SK-N-SH (cell line): ENCODE measurements at regions not wholly inside any gene's neighbourhood (a gene's known extent, or its start where the extent isn't known, plus 50 kb on each side); places are given as distances from the start of the nearest gene placed in this dataset.

Experiments used
- CTCF ChIA-PET: fragments of 300-600, 350-600 bp; formaldehyde crosslinking; extraction: SDS; loops from one replicate; lab custom pipeline; 2021; lab: Yijun Ruan, JAX
- POLR2A ChIA-PET: fragments of 350-600 bp; sonication (Branson Sonifier 250); formaldehyde crosslinking; extraction: SDS; loops from one replicate; lab custom pipeline; 2020; ENCODE audit warnings: antibody characterized with exemption, inconsistent platforms; lab: Yijun Ruan, JAX
- DNase-seq: peaks from one replicate; pipeline ENCODE4 v3.0.0; 2012
- H2AFZ ChIP-seq: fragments of 200-600 bp; sonication (generic); 2 replicates; pipeline ENCODE4 v1.8.1; 2016; ENCODE audit warnings: antibody characterized with exemption, mild to moderate bottlenecking, low read depth
- H3F3A ChIP-seq: fragments of 200-600 bp; sonication (generic); replicated peaks from 2 replicates; pipeline ENCODE3; 2016; ENCODE audit warnings: antibody characterized with exemption, mild to moderate bottlenecking; ENCODE audit not compliant: insufficient read depth
- H3K27ac ChIP-seq, 2 experiments: fragments of 200-500 bp in 1 of 2; fragments of 200-600 bp in 1 of 2; sonication (Bioruptor generic) in 1 of 2; sonication (generic), shearing (Covaris generic) in 1 of 2; 2 replicates each; pipeline versions ENCODE4 v1.5.1 to v1.6.1; 2014 to 2016; ENCODE audit warnings: low read depth in 2 of 2, inconsistent platforms in 1 of 2, low read length in 1 of 2, mild to moderate bottlenecking in 1 of 2, mixed read lengths in 1 of 2
- H3K27me3 ChIP-seq: fragments of 200-600 bp; sonication (generic), shearing (Covaris generic); 2 replicates; pipeline ENCODE4 v1.6.1; 2016; ENCODE audit warnings: mixed run types; ENCODE audit not compliant: insufficient read depth
- H3K36me3 ChIP-seq, 2 experiments: fragments of 200-500 bp in 1 of 2; fragments of 200-600 bp in 1 of 2; sonication (Bioruptor generic) in 1 of 2; sonication (generic) in 1 of 2; replicated peaks in 1 of 2; 2 replicates each; pipeline versions ENCODE3 to v1.5.1; 2014 to 2016; ENCODE audit warnings: low read length in 1 of 2, mild to moderate bottlenecking in 1 of 2; ENCODE audit not compliant: insufficient read depth in 2 of 2, control insufficient read depth in 1 of 2
- H3K4me1 ChIP-seq, 2 experiments: fragments of 200-500 bp in 1 of 2; fragments of 200-600 bp in 1 of 2; sonication (Bioruptor generic) in 1 of 2; sonication (generic), shearing (Covaris generic) in 1 of 2; 2 replicates each; pipeline versions ENCODE4 v1.5.1 to v1.6.1; 2014 to 2016; ENCODE audit warnings: low read depth in 1 of 2, low read length in 1 of 2, mixed run types in 1 of 2; ENCODE audit not compliant: insufficient read depth in 2 of 2, control insufficient read depth in 1 of 2
- H3K4me2 ChIP-seq: fragments of 200-600 bp; sonication (generic), shearing (Covaris generic); 2 replicates; pipeline ENCODE4 v1.6.1; 2017; ENCODE audit warnings: mixed run types
- H3K4me3 ChIP-seq, 2 experiments: fragments of 200-500 bp in 1 of 2; fragments of 200-600 bp in 1 of 2; sonication (Bioruptor generic) in 1 of 2; sonication (generic), shearing (Covaris generic) in 1 of 2; 2 replicates each; pipeline versions ENCODE4 v1.5.1 to v1.8.1; 2014 to 2016; ENCODE audit warnings: low read depth in 2 of 2, inconsistent platforms in 1 of 2, low read length in 1 of 2, mild to moderate bottlenecking in 1 of 2, mixed read lengths in 1 of 2, moderate library complexity in 1 of 2
- H3K79me2 ChIP-seq: fragments of 200-600 bp; sonication (generic); 2 replicates; pipeline ENCODE4 v1.8.1; 2017; ENCODE audit warnings: mild to moderate bottlenecking; ENCODE audit not compliant: insufficient read depth
- H3K9ac ChIP-seq: fragments of 200-600 bp; sonication (generic); 2 replicates; pipeline ENCODE4 v1.6.1; 2017; ENCODE audit warnings: mixed run types
- H3K9me2 ChIP-seq: fragments of 200-600 bp; sonication (generic); 2 replicates; pipeline ENCODE4 v1.6.1; 2017; ENCODE audit warnings: mixed run types
- H3K9me3 ChIP-seq: fragments of 200-600 bp; sonication (generic); 2 replicates; pipeline ENCODE4 v1.6.1; 2017; ENCODE audit warnings: mixed run types, mild to moderate bottlenecking, moderate library complexity
- H4K20me1 ChIP-seq: fragments of 200-600 bp; sonication (generic); 2 replicates; pipeline ENCODE4 v1.6.1; 2017; ENCODE audit warnings: mild to moderate bottlenecking, mixed run types; ENCODE audit not compliant: insufficient read depth
- CTCF ChIP-seq: fragments of 200-600 bp; sonication (generic); IDR thresholded peaks from 2 replicates; pipeline ENCODE4 v1.6.1; 2017; ENCODE audit warnings: antibody characterized with exemption, mild to moderate bottlenecking, moderate library complexity
- ELF1 ChIP-seq: IDR thresholded peaks from 2 replicates; pipeline ENCODE4 v1.4.0; 2012
- EP300 ChIP-seq, 2 experiments: IDR thresholded peaks; 2 replicates each; pipeline versions ENCODE4 v1.4.0 to v1.6.1; 2012; ENCODE audit warnings: borderline replicate concordance in 1 of 2, low read depth in 1 of 2, low read length in 1 of 2
- FOSL2 ChIP-seq: IDR thresholded peaks from 2 replicates; pipeline ENCODE4 v1.4.0; 2012; ENCODE audit warnings: low read depth, mild to moderate bottlenecking, moderate library complexity, borderline replicate concordance
- FOXM1 ChIP-seq: IDR thresholded peaks from 2 replicates; pipeline ENCODE4 v1.4.0; 2012; ENCODE audit warnings: low read depth, mild to moderate bottlenecking
- GABPA ChIP-seq: IDR thresholded peaks from 2 replicates; pipeline ENCODE4 v1.4.0; 2012; ENCODE audit warnings: low read depth, mild to moderate bottlenecking
- GATA2 ChIP-seq: sonication (generic); formaldehyde crosslinking; IDR thresholded peaks from 2 replicates; pipeline ENCODE4 v1.5.0; 2020; ENCODE audit warnings: mild to moderate bottlenecking, missing genetic modification reagents
- JUND ChIP-seq: IDR thresholded peaks from 2 replicates; pipeline ENCODE4 v1.4.0; 2012
- POLR2AphosphoS5 ChIP-seq: IDR thresholded peaks from 2 replicates; pipeline ENCODE4 v1.6.1; 2012; ENCODE audit warnings: low read depth, low read length
- RFX5 ChIP-seq: IDR thresholded peaks from 2 replicates; pipeline ENCODE4 v1.6.1; 2012; ENCODE audit warnings: mild to moderate bottlenecking, improper control_type of control experiment, low read length
- SIN3A ChIP-seq: IDR thresholded peaks from 2 replicates; pipeline ENCODE4 v1.6.1; 2012; ENCODE audit warnings: low read depth, mild to moderate bottlenecking, low read length, moderate library complexity, borderline replicate concordance
- SMC3 ChIP-seq: IDR thresholded peaks from 2 replicates; pipeline ENCODE4 v1.6.1; 2012; ENCODE audit warnings: low read depth, low read length, improper control_type of control experiment
- TAF1 ChIP-seq: IDR thresholded peaks from 2 replicates; pipeline ENCODE4 v1.6.1; 2012; ENCODE audit warnings: low read depth, mild to moderate bottlenecking, low read length, moderate library complexity, borderline replicate concordance
- TEAD4 ChIP-seq: IDR thresholded peaks from 2 replicates; pipeline ENCODE4 v1.4.0; 2012; ENCODE audit warnings: mild to moderate bottlenecking, borderline replicate concordance; ENCODE audit not compliant: insufficient read depth
- USF1 ChIP-seq: IDR thresholded peaks from 2 replicates; pipeline ENCODE4 v1.4.0; 2012; ENCODE audit warnings: low read depth, borderline replicate concordance
- WGBS: methylation state at CpG from one replicate; pipeline ENCODE4 v1.1.6; 2017; ENCODE audit warnings: low lambda C conversion rate; 5-methylcytosine and 5-hydroxymethylcytosine counted together

- no peak for TF ChIP-seq TEAD4
These were observed 609.2 kb downstream of the TLE1 start (continued) for GRCh38 chr9:81080185-81080584.

- WGBS, result 82% methylated on average over 2 of the region's 2 CpGs
- H3K9ac ChIP-seq, result no peak overlapping the region
- CTCF ChIA-PET, result interaction anchor here (1.4 kb wide), 1 partner anchor 17 kb away, joined by 3 read pairs; no protein-coding TSS in a partner anchor
These were observed 610.3 kb downstream of the TLE1 start for GRCh38 chr9:81079055-81079454.

GRCh38 chr9:81078555-81078954, 610.8 kb downstream of the TLE1 start:
- no peaks in the 10 kb centered on the region for H3K9me2 ChIP-seq
- H3K27ac ChIP-seq, result no peak overlapping the region
- no peaks in the 10 kb centered on the region for H3K36me3 ChIP-seq
- H3K9me3 ChIP-seq, result no peaks in the 10 kb centered on the region
- no peaks in the 10 kb centered on the region for H3K27me3 ChIP-seq
- ChIA-PET CTCF (interaction anchor here (1.4 kb wide), 1 partner anchor 17 kb away, joined by 3 read pairs; no protein-coding TSS in a partner anchor), POLR2A (no interaction called here)
- no peak overlapping the region for H3K4me2 ChIP-seq
- TF ChIP-seq SIN3A, result no peak
- no peak for TF ChIP-seq USF1
- no peak for TF ChIP-seq TAF1
- no peak for TF ChIP-seq RFX5
- TF ChIP-seq POLR2AphosphoS5, result no peak
- TF ChIP-seq SMC3, result no peak
- TF ChIP-seq ELF1, result no peak
- no peak for TF ChIP-seq JUND
- no peak for TF ChIP-seq FOSL2
- no peak for TF ChIP-seq FOXM1
- TF ChIP-seq CTCF, result no peak
- no peak for TF ChIP-seq GABPA
- TF ChIP-seq EP300 (IDR thresholded peaks at IDR 0.05; ENCODE audit: borderline replicate concordance in 1 of 2, low read depth in 1 of 2, low read length in 1 of 2), result no peak
- H3K4me1 ChIP-seq, result no peaks in the 10 kb centered on the region; a peak in 1 of 4 replicates
- 61% methylated on average over 3 of the region's 3 CpGs for WGBS
- DNase-seq, result no peak
- no peaks in the 10 kb centered on the region for H3F3A ChIP-seq
- H3K79me2 ChIP-seq, result no peaks in the 10 kb centered on the region
- no peak overlapping the region for H2AFZ ChIP-seq
- no peak overlapping the region for H3K9ac ChIP-seq
- no peaks in the 10 kb centered on the region for H4K20me1 ChIP-seq
- H3K4me3 ChIP-seq, result no peak overlapping the region

More at GRCh38 chr9:81079055-81079454, 610.3 kb downstream of the TLE1 start:
- Histone ChIP-seq H3K27ac (no peak overlapping the region), H3K27me3 (no peaks in the 10 kb centered on the region), H3K4me3 (no peak overlapping the region), H2AFZ (no peak overlapping the region), H3K9me2 (no peaks in the 10 kb centered on the region), H3K4me1 (no peaks in the 10 kb centered on the region; a peak in 1 of 4 replicates), H3K9me3 (no peaks in the 10 kb centered on the region), H3K79me2 (no peaks in the 10 kb centered on the region), H3F3A (no peaks in the 10 kb centered on the region), H4K20me1 (no peaks in the 10 kb centered on the region), H3K36me3 (no peaks in the 10 kb centered on the region), H3K4me2 (no peak overlapping the region)
- DNase-seq, result no peak
- TF ChIP-seq GATA2 (CRISPR knock-in tag), result no peak
- POLR2A ChIA-PET, result no interaction called here
